Astrocyte (in vitro differentiated cells and primary cell): ENCODE measurements at regions not wholly inside any gene's neighbourhood (a gene's known extent, or its start where the extent isn't known, plus 50 kb on each side); places are given as distances from the start of the nearest gene placed in this dataset.
A peak's percentile ranks its signal among the peaks of the same experiment; 100 is the strongest.

Experiments
- DNase-seq: peaks from one replicate; pipeline ENCODE4 v3.0.0-alpha.2; 2010; ENCODE audit warnings: low read depth
- FAIRE-seq: peaks from 2 replicates; lab custom pipeline; 2011; peaks lifted over from hg19 to GRCh38; lab: Jason Lieb, UNC
- H2AFZ ChIP-seq: 2 replicates; pipeline ENCODE4 v1.6.0; 2012; ENCODE audit warnings: low read depth, low read length, inconsistent platforms
- H3K27ac ChIP-seq: 2 replicates; pipeline ENCODE4 v1.5.1; 2011; ENCODE audit warnings: low read depth, low read length, inconsistent platforms
- H3K27me3 ChIP-seq: 2 replicates; pipeline ENCODE4 v1.6.0; 2011; ENCODE audit warnings: low read length, inconsistent platforms; ENCODE audit not compliant: insufficient read depth
- H3K36me3 ChIP-seq: 2 replicates; pipeline ENCODE4 v1.5.1; 2011; ENCODE audit warnings: low read length, inconsistent platforms; ENCODE audit not compliant: insufficient read depth
- H3K4me1 ChIP-seq: 2 replicates; pipeline ENCODE4 v1.5.1; 2011; ENCODE audit warnings: low read length, inconsistent platforms; ENCODE audit not compliant: insufficient read depth
- H3K4me2 ChIP-seq: 2 replicates; pipeline ENCODE4 v1.6.0; 2012; ENCODE audit warnings: low read length, inconsistent platforms
- H3K4me3 ChIP-seq: 2 replicates; pipeline ENCODE4 v1.5.1; 2011; ENCODE audit warnings: low read depth, mild to moderate bottlenecking, low read length, inconsistent platforms; ENCODE audit not compliant: insufficient read depth
- H3K79me2 ChIP-seq: 2 replicates; pipeline ENCODE4 v1.6.0; 2012; ENCODE audit warnings: mild to moderate bottlenecking, low read length, inconsistent platforms; ENCODE audit not compliant: insufficient read depth
- H3K9ac ChIP-seq: 2 replicates; pipeline ENCODE4 v1.6.0; 2012; ENCODE audit warnings: mild to moderate bottlenecking, low read length, inconsistent platforms
- H3K9me3 ChIP-seq: 2 replicates; pipeline ENCODE4 v1.5.1; 2012; ENCODE audit warnings: low read depth, mild to moderate bottlenecking, low read length, inconsistent platforms; ENCODE audit not compliant: insufficient read depth
- H4K20me1 ChIP-seq: 2 replicates; pipeline ENCODE4 v1.6.0; 2012; ENCODE audit warnings: low read length, inconsistent platforms; ENCODE audit not compliant: insufficient read depth
- H3K27ac Mint-ChIP-seq: one replicate; pipeline ENCODE4 v1.8.0; 2021; ENCODE audit warnings: mild to moderate bottlenecking, mixed read lengths; ENCODE audit not compliant: unreplicated experiment
- H3K27me3 Mint-ChIP-seq: one replicate; pipeline ENCODE4 v1.8.0; 2021; ENCODE audit warnings: low read depth, mixed read lengths; ENCODE audit not compliant: unreplicated experiment
- H3K36me3 Mint-ChIP-seq: one replicate; pipeline ENCODE4 v1.8.0; 2021; ENCODE audit warnings: low read depth, mixed read lengths; ENCODE audit not compliant: unreplicated experiment
- H3K4me1 Mint-ChIP-seq: one replicate; pipeline ENCODE4 v1.8.0; 2021; ENCODE audit warnings: low read depth, mixed read lengths; ENCODE audit not compliant: unreplicated experiment
- H3K4me3 Mint-ChIP-seq: one replicate; pipeline ENCODE4 v1.8.0; 2021; ENCODE audit warnings: mild to moderate bottlenecking, moderate library complexity, mixed read lengths; ENCODE audit not compliant: unreplicated experiment
- H3K9me3 Mint-ChIP-seq: one replicate; pipeline ENCODE4 v1.8.0; 2021; ENCODE audit warnings: mild to moderate bottlenecking, mixed read lengths; ENCODE audit not compliant: unreplicated experiment
- EZH2 ChIP-seq: IDR thresholded peaks from 2 replicates; pipeline ENCODE4 v1.6.1; 2012; ENCODE audit warnings: mild to moderate bottlenecking, low read length, inconsistent platforms; ENCODE audit not compliant: insufficient read depth
- TF ChIP-seq, protein P1 (sequence below): IDR thresholded peaks from 2 replicates; pipeline ENCODE4 v1.5.1; 2011; ENCODE audit warnings: low read depth, mild to moderate bottlenecking, inconsistent platforms, low read length, moderate library complexity; ENCODE audit not compliant: insufficient read depth

DNA sequence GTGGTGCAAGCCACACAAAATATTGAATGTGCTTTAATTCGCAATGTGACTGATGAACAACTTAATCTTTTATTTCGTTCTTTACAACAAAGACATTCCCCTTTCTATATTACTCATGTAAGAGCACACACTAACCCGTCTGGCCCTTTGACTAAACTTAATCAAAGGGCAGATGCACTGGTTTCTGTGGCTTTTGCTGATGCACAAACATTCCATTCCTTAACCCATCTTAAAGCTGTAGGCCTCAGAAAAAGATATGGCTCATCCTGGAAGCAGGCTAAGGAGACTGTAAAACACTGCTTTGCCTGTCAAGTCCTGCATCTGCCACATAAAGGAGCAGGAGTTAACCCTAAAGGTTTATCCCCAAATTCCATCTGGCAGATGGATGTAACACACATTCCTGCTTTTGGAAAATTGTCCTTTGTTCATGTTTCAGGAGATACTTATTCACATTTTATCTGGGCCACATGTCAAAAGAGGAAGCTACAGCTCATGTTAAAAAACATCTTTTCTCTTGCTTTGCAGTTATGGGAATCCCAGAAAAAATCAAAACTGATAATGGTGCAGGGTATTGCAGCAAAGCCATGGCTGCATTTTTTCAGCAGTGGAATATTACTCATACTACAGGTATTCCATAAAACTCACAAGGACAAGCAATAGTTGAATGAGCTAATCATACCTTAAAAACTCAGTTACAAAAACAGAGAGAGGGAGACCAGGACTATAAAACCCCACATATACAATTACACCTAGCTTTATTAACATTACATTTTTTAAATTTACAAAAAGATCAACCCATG lies 137.2 kb downstream of the AHSP start:
- no peak overlapping the region for H3K27ac ChIP-seq
- Mint-ChIP-seq H3K27ac (no peak overlapping the region), H3K4me1 (no peaks in the 10 kb centered on the region), H3K36me3 (no peaks in the 10 kb centered on the region), H3K27me3 (no peaks in the 10 kb centered on the region), H3K9me3 (peaks cover 17% of the 10 kb centered on the region), H3K4me3 (no peak overlapping the region)
- H3K36me3 ChIP-seq = no peaks in the 10 kb centered on the region
- no peak for FAIRE-seq
- H4K20me1 ChIP-seq = no peaks in the 10 kb centered on the region
- no peak overlapping the region for H3K9ac ChIP-seq
- H3K9me3 ChIP-seq = peaks cover 4% of the 10 kb centered on the region
- no peaks in the 10 kb centered on the region for H3K79me2 ChIP-seq
- no peak overlapping the region for H2AFZ ChIP-seq
- no peaks in the 10 kb centered on the region for H3K4me1 ChIP-seq
- no peaks in the 10 kb centered on the region for H3K27me3 ChIP-seq
- no peak overlapping the region for H3K4me2 ChIP-seq
- H3K4me3 ChIP-seq = no peak overlapping the region
- TF ChIP-seq, protein P1, sequence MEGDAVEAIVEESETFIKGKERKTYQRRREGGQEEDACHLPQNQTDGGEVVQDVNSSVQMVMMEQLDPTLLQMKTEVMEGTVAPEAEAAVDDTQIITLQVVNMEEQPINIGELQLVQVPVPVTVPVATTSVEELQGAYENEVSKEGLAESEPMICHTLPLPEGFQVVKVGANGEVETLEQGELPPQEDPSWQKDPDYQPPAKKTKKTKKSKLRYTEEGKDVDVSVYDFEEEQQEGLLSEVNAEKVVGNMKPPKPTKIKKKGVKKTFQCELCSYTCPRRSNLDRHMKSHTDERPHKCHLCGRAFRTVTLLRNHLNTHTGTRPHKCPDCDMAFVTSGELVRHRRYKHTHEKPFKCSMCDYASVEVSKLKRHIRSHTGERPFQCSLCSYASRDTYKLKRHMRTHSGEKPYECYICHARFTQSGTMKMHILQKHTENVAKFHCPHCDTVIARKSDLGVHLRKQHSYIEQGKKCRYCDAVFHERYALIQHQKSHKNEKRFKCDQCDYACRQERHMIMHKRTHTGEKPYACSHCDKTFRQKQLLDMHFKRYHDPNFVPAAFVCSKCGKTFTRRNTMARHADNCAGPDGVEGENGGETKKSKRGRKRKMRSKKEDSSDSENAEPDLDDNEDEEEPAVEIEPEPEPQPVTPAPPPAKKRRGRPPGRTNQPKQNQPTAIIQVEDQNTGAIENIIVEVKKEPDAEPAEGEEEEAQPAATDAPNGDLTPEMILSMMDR = no peak
- no peak for TF ChIP-seq EZH2
- DNase-seq = peak; percentile 54

DNA sequence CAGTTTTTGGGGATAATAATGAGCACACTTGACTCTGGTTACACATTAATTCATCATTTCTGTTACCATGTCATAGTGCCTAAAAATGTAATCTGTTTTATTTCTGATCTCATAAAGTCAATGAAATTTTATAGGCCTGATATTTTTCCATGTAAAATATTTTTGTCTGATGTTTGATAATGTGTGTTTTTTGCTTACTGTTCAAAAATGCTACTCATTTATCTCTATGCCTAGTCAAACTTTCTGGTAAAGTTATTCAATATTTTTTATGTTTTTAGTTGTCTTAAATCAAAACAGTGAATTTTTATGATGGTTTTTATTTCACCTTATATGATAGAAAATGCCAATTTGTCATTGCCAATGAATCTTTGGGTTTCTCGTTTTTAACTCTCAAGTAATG lies 147.0 kb downstream of the AHSP start:
- no peak overlapping the region for H2AFZ ChIP-seq
- H3K27ac ChIP-seq = no peak overlapping the region
- TF ChIP-seq EZH2 = no peak
- TF ChIP-seq, protein P1 = no peak
- FAIRE-seq = no peak
- H3K36me3 ChIP-seq = no peaks in the 10 kb centered on the region
- H3K4me2 ChIP-seq = no peak overlapping the region
- H3K9me3 ChIP-seq = peaks cover 8% of the 10 kb centered on the region
- no peak overlapping the region for H3K9ac ChIP-seq
- DNase-seq = no peak
- H3K4me1 Mint-ChIP-seq = no peaks in the 10 kb centered on the region
- no peaks in the 10 kb centered on the region for H3K27me3 ChIP-seq
- no peaks in the 10 kb centered on the region for H3K79me2 ChIP-seq
- no peak overlapping the region for H3K27ac Mint-ChIP-seq
- no peak overlapping the region for H3K4me3 ChIP-seq
- H3K4me1 ChIP-seq = no peaks in the 10 kb centered on the region
- peaks cover 4% of the 10 kb centered on the region for H3K27me3 Mint-ChIP-seq
- H3K4me3 Mint-ChIP-seq = no peak overlapping the region
- H4K20me1 ChIP-seq = no peaks in the 10 kb centered on the region
- peaks cover 13% of the 10 kb centered on the region for H3K9me3 Mint-ChIP-seq
- H3K36me3 Mint-ChIP-seq = no peaks in the 10 kb centered on the region

DNA sequence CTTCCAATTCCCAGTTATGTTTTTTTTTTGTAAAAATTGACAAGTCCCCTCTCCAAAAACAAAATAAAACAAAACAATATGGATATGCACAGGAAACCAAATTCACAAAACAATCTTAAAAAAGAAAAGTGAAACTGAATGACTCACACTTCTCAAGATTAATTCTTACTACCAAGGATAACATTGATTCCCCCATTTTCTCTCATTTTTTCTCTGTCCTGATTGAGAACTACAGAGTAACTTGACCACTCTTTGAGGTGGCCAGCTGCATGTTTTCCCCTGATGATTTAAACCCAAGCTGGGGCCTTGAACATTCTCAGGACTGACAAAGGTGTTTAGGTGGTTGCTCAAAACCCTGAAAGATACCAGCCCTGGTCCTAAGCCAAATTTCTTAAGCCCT lies 149.0 kb downstream of the AHSP start:
- Histone ChIP-seq H3K4me2 (no peak overlapping the region), H3K4me1 (no peaks in the 10 kb centered on the region), H3K9me3 (peaks cover 8% of the 10 kb centered on the region), H2AFZ (no peak overlapping the region), H3K79me2 (no peaks in the 10 kb centered on the region), H3K27ac (no peak overlapping the region), H3K27me3 (no peaks in the 10 kb centered on the region), H4K20me1 (no peaks in the 10 kb centered on the region), H3K9ac (no peak overlapping the region), H3K4me3 (no peak overlapping the region), H3K36me3 (no peaks in the 10 kb centered on the region)
- Mint-ChIP-seq H3K4me3 (no peak overlapping the region), H3K27me3 (peaks cover 7% of the 10 kb centered on the region), H3K9me3 (peaks cover 15% of the 10 kb centered on the region), H3K36me3 (no peaks in the 10 kb centered on the region), H3K4me1 (no peaks in the 10 kb centered on the region), H3K27ac (no peak overlapping the region)
- no peak for TF ChIP-seq EZH2
- TF ChIP-seq, protein P1 = no peak
- FAIRE-seq (no peak), DNase-seq (no peak)
